Fibroblast of the aortic adventitia (primary cell): ENCODE measurements at regions not wholly inside any gene's neighbourhood (a gene's known extent, or its start where the extent isn't known, plus 50 kb on each side); places are given as distances from the start of the nearest gene placed in this dataset.

Experiments
- DNase-seq: peaks from one replicate; pipeline ENCODE4 v3.0.0-alpha.2; 2010; ENCODE audit warnings: low read depth
- H3K4me3 ChIP-seq: 2 replicates; pipeline ENCODE4 v1.5.1; 2011; ENCODE audit warnings: low read depth, mild to moderate bottlenecking, control low read depth, low read length, moderate library complexity
- TF ChIP-seq, protein P1 (sequence below): IDR thresholded peaks from 2 replicates; pipeline ENCODE4 v1.5.1; 2011; ENCODE audit warnings: mild to moderate bottlenecking, low read length, control low read depth, inconsistent platforms; ENCODE audit not compliant: insufficient read depth

DNA sequence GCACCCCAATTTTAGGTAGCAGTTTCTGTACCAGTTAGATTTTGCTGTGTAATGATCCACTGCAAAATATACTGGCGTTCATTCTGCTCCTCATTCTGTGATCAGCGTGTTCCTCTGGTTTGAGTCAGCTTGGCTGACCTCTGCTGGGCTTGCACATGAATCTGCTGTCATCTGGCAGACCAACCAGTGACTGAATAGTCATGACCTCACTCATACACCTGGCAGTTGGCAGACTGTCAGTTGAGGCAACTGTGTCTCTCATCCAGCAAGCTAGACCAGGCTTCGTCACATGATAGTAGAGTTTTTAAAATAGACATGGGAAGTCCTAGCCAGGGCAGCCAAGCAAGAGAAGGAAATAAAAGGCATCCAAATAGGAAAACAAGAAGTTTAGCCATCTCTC is 316.3 kb upstream of the LARGE1 start:
- no peak for DNase-seq
- TF ChIP-seq, protein P1, sequence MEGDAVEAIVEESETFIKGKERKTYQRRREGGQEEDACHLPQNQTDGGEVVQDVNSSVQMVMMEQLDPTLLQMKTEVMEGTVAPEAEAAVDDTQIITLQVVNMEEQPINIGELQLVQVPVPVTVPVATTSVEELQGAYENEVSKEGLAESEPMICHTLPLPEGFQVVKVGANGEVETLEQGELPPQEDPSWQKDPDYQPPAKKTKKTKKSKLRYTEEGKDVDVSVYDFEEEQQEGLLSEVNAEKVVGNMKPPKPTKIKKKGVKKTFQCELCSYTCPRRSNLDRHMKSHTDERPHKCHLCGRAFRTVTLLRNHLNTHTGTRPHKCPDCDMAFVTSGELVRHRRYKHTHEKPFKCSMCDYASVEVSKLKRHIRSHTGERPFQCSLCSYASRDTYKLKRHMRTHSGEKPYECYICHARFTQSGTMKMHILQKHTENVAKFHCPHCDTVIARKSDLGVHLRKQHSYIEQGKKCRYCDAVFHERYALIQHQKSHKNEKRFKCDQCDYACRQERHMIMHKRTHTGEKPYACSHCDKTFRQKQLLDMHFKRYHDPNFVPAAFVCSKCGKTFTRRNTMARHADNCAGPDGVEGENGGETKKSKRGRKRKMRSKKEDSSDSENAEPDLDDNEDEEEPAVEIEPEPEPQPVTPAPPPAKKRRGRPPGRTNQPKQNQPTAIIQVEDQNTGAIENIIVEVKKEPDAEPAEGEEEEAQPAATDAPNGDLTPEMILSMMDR: no peak
- no peak overlapping the region for H3K4me3 ChIP-seq

DNA sequence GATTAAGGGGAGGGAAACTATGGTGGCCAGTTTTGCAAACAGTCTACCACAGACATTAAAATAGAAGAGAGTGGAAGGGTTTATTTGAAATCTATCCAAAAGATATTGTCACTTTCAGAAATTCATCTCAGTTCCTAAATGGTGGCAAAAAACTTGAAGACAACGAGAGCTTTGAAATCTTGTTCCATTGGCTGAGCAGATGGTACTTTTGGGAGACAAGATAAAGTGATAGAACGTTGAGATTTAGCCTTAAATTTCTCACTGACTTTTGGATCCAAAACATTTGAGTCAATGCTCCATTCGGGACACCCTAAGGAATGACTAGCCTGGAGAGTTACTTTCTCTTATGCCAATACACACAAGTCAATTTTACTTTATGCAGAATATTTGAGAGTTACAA is 319.1 kb upstream of the LARGE1 start:
- TF ChIP-seq, protein P1: no peak
- no peak for DNase-seq
- H3K4me3 ChIP-seq: no peak overlapping the region

DNA sequence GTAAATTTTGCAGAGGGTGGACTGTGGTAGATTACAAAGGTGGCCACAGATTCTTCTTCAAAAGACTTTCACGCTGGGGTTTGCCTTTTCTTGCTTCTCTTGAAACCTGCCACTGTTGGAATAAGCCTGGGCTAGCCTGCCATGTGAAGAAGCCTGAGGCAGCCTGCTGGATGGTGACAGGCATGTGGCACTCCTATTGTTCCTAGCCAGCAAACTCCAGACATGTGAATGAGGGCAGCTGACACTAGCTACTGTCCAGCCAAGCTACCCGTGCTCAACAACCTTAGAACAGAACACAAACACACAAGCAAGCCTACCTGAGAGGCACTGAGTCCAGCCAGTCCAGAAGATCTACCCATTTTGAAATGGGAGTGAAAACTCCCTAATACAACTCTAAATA is 322.7 kb upstream of the LARGE1 start:
- TF ChIP-seq, protein P1: no peak
- DNase-seq: no peak

DNA sequence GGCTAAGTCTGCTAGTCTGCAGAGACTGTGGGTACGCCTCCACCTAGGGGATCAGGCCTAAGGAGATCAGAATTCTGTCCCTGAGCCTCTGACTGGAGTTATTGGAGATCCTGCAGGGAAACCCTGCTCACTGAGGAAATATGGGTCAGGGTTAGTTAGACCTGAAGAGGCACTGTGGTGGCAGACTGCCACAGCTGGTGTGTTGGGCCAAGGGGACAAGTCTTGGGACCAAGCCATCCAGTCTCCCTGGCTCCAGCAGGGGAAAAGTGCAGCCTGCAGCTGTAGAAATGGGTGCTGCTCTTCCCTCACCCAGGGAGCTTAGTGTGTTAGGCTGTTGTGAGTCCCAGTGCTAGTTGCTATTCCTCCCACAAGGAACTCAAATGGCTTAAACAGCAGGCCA is 334.8 kb upstream of the LARGE1 start:
- TF ChIP-seq, protein P1: no peak

More for the DNA sequence above, 322.7 kb upstream of the LARGE1 start:
- no peak overlapping the region for H3K4me3 ChIP-seq

DNA sequence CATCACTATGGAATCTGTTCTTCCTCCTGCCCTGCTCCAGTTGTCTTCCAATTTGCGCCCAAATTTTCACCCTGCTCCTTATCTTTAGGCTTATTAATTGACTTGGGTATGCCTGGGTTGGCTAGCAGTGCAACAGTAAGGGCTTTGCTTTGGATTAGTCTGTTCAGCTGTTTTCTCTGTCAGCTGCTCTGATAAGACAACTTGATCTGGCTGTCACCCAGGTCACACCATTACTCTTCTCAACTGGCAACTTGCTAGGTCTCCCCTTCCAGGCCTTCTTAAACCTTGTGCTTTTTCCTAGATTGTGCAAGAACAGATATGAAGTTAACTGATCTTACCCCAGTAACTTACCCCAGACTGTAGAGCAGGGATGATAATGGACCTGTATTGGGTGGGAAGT is 357.8 kb upstream of the LARGE1 start:
- TF ChIP-seq, protein P1: no peak
- no peak overlapping the region for H3K4me3 ChIP-seq
- DNase-seq: no peak

More for the DNA sequence above, 334.8 kb upstream of the LARGE1 start:
- H3K4me3 ChIP-seq: no peak overlapping the region
- DNase-seq: no peak

DNA sequence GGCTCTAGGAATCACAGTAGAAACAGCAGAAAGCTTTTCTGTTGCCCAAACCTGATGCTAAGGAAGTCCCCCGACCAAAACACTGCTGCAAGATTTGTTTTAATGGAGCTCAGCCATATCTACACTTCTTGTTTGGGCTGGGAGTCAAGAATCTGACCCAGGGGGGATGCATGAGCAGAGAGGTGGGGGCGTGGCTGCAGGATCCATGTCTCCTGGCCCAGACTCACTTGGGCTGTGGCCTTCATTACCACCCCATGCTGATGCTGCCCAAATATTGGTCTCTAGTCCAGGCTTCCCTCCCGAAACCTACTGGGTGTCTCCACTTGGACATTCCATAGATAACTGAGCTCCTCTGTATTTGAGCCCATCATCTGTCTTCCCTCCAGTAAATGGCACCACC is 361.5 kb upstream of the LARGE1 start:
- no peak overlapping the region for H3K4me3 ChIP-seq
- TF ChIP-seq, protein P1: no peak
- no peak for DNase-seq

DNA sequence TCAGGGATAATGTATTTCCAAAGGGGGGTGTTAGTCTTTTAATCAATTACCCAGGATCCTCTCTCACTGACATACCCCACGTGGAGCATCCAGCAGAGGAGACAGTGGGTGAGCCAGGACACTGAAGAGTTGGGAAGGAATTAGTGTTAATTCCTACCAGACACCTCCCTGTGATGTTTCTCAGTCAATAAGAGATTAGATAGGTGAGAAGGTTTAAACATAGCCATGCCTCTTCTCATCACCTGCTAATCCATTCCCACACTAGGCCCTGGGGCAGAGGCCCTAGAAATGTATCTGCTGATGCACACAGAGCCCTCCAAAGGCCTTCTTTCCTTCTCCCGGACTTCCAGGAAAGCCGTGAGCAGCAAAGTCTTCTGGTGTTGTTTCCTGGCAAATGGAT is 363.6 kb upstream of the LARGE1 start:
- H3K4me3 ChIP-seq: no peak overlapping the region
- no peak for DNase-seq
- TF ChIP-seq, protein P1: no peak
